Hepatocyte (in vitro differentiated cells): ENCODE measurements at regions not wholly inside any gene's neighbourhood (a gene's known extent, or its start where the extent isn't known, plus 50 kb on each side); places are given as distances from the start of the nearest gene placed in this dataset.

ENCODE experiments used
- EZH2 ChIP-seq: fragments of 200-600 bp; sonication (generic); IDR thresholded peaks from 2 replicates; pipeline ENCODE4 v1.6.1; 2016; ENCODE audit warnings: antibody characterized with exemption, mild to moderate bottlenecking, borderline replicate concordance
- EZH2phosphoT487 ChIP-seq: fragments of 200-600 bp; sonication (generic); IDR thresholded peaks from one replicate; pipeline ENCODE4 v1.6.1; 2018; ENCODE audit warnings: antibody characterized with exemption, mild to moderate bottlenecking, low read depth, moderate library complexity; ENCODE audit not compliant: unreplicated experiment, severe bottlenecking
- TF ChIP-seq, protein P1 (sequence below): fragments of 200-600 bp; sonication (generic); IDR thresholded peaks from 2 replicates; pipeline ENCODE4 v1.5.1; 2016; ENCODE audit warnings: antibody characterized with exemption, mild to moderate bottlenecking; ENCODE audit not compliant: poor library complexity

DNA sequence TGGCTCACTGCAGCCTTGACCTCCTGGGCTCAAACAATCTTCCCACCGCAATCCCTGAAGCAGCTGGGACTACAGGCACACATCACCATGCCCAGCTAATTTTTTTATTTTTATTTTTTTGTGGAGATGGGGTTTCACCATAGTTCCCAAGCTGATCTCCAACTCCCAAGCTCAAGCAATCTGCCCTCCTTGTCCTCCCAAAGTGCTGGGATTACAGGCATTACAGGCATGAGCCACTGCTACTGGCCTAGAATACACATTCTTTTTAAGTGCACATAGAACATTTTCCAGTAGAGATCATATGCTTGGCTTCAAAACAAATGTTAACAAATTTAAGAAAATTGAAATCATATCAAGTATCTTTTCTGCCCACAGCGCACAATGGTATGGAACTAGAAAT lies 176.8 kb upstream of the MARCKS start:
- TF ChIP-seq EZH2 (no peak), EZH2phosphoT487 (no peak)
- TF ChIP-seq, protein P1, sequence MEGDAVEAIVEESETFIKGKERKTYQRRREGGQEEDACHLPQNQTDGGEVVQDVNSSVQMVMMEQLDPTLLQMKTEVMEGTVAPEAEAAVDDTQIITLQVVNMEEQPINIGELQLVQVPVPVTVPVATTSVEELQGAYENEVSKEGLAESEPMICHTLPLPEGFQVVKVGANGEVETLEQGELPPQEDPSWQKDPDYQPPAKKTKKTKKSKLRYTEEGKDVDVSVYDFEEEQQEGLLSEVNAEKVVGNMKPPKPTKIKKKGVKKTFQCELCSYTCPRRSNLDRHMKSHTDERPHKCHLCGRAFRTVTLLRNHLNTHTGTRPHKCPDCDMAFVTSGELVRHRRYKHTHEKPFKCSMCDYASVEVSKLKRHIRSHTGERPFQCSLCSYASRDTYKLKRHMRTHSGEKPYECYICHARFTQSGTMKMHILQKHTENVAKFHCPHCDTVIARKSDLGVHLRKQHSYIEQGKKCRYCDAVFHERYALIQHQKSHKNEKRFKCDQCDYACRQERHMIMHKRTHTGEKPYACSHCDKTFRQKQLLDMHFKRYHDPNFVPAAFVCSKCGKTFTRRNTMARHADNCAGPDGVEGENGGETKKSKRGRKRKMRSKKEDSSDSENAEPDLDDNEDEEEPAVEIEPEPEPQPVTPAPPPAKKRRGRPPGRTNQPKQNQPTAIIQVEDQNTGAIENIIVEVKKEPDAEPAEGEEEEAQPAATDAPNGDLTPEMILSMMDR, result no peak
